Esophagus squamous epithelium (tissue), 5 donors: ENCODE measurements at regions not wholly inside any gene's neighbourhood (a gene's known extent, or its start where the extent isn't known, plus 50 kb on each side); places are given as distances from the start of the nearest gene placed in this dataset.

Experiments used
- DNase-seq: peaks from one replicate; lab custom pipeline; 2025; lab: John Stamatoyannopoulos, UW
- H3K27ac ChIP-seq, 4 donors: fragments of 200-600 bp; sonication (generic); one replicate each; pipeline ENCODE4 v1.5.1; 2016 to 2019; ENCODE audit warnings: mild to moderate bottlenecking in 1 of 4
- H3K27me3 ChIP-seq, 4 donors: fragments of 200-600 bp; sonication (generic); 1 replicate in 3 of 4; 2 replicates in 1 of 4; pipeline versions ENCODE4 v1.5.1 to v1.6.0; 2017 to 2021; ENCODE audit warnings: antibody characterized with exemption in 1 of 4
- H3K36me3 ChIP-seq, 3 donors: fragments of 200-600 bp; sonication (generic); one replicate each; pipeline ENCODE4 v1.5.1; 2016 to 2019
- H3K4me1 ChIP-seq, 3 donors: fragments of 200-600 bp; sonication (generic); one replicate each; pipeline ENCODE4 v1.5.1; 2017 to 2019
- H3K4me3 ChIP-seq, 4 donors: fragments of 200-600 bp; sonication (generic); 1 replicate in 3 of 4; 2 replicates in 1 of 4; pipeline ENCODE4 v1.5.1; 2016 to 2019; ENCODE audit warnings: mild to moderate bottlenecking in 2 of 4, moderate library complexity in 1 of 4
- H3K9me3 ChIP-seq, 3 donors: fragments of 200-600 bp; sonication (generic); one replicate each; pipeline ENCODE4 v1.5.1; 2016 to 2019
- POLR2A ChIP-seq, 4 donors: fragments of 450-650 bp; IDR thresholded peaks; one replicate each; pipeline ENCODE4 v1.6.1; 2017; ENCODE audit warnings: antibody characterized with exemption in 4 of 4, mild to moderate bottlenecking in 4 of 4, moderate library complexity in 3 of 4
- WGBS, 2 donors: methylation state at CpG; one replicate each; pipeline ENCODE4 v1.1.5; 2018; 5-methylcytosine and 5-hydroxymethylcytosine counted together
- intact Hi-C: fragments of 100-400 bp; cut with DNase I; formaldehyde crosslinking; loops from one replicate; pipeline ENCODE4 v1.15.0; 2022
- TF ChIP-seq, protein P1 (sequence below), 6 experiments: fragments of 450-650 bp in 4 of 6; fragments of 200-600 bp in 2 of 6; sonication (generic) in 2 of 6; IDR thresholded peaks; one replicate each; pipeline ENCODE4 v1.5.1; 2016 to 2019; ENCODE audit warnings: antibody characterized with exemption in 6 of 6, mild to moderate bottlenecking in 4 of 6, moderate library complexity in 4 of 6
- donor health status: DM: yes; HTN: yes; CAD: no.

DNA sequence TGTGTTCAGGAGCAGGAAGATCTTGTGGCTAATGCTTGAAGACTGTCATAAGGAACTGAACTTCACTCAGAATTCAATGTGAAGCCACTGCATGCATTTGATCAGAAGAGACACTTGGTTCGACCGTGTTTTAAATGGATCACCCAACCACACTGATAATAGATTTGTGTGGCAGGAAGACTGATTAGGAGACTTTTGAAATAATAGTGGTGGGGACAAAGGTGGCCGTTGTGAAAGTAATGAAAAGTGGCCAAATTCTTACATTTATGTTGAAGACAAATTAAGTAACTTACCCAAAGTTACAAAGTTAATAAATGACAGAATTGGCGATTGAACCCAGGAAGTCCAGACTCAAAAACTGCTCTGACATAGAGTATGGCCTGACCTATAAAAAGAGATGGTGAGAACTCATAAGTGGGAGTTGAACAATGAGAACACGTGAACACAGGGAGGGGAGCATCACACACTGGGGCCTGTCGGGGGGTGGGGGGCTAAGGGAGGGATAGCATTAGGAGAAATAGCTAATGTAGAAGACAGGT lies 286.9 kb upstream of the DNAJC19 start:
- 78% methylated on average over 6 of the region's 6 CpGs for WGBS, 2 donors
- Histone ChIP-seq H3K36me3 (no peaks in the 10 kb centered on the region), H3K4me3 (no peak overlapping the region), H3K9me3 (no peaks in the 10 kb centered on the region), H3K27me3 (no peaks in the 10 kb centered on the region), H3K27ac (no peak overlapping the region), H3K4me1 (no peaks in the 10 kb centered on the region)
- TF ChIP-seq, protein P1, sequence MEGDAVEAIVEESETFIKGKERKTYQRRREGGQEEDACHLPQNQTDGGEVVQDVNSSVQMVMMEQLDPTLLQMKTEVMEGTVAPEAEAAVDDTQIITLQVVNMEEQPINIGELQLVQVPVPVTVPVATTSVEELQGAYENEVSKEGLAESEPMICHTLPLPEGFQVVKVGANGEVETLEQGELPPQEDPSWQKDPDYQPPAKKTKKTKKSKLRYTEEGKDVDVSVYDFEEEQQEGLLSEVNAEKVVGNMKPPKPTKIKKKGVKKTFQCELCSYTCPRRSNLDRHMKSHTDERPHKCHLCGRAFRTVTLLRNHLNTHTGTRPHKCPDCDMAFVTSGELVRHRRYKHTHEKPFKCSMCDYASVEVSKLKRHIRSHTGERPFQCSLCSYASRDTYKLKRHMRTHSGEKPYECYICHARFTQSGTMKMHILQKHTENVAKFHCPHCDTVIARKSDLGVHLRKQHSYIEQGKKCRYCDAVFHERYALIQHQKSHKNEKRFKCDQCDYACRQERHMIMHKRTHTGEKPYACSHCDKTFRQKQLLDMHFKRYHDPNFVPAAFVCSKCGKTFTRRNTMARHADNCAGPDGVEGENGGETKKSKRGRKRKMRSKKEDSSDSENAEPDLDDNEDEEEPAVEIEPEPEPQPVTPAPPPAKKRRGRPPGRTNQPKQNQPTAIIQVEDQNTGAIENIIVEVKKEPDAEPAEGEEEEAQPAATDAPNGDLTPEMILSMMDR (IDR thresholded peaks at IDR 0.05) = no peak
- TF ChIP-seq POLR2A (IDR thresholded peaks at IDR 0.05) = no peak
- intact Hi-C loops = no loop called here
- DNase-seq = no peak

DNA sequence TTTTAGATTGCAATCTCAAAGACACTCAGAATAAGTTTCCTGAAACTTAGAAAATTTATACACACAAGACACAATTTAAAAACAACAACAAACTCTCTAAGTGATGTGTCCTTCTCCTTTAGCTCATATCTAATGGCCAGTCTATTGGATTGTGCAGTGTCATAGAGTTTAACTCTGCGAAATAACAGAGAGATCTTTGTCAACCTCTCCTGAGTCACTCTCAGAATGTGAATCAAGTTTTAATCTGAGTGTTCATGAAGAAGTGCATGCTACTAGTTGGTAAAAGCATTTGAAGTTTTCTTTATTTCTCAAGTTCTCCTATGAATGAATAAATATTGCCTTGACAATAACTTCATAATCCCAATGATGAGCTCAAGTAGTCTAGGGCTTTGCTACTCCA lies 284.5 kb upstream of the DNAJC19 start:
- no peaks in the 10 kb centered on the region for H3K9me3 ChIP-seq
- no peak for DNase-seq
- H3K27me3 ChIP-seq = no peaks in the 10 kb centered on the region
- intact Hi-C loops = no loop called here
- no peaks in the 10 kb centered on the region for H3K36me3 ChIP-seq
- no peak overlapping the region for H3K4me3 ChIP-seq
- H3K4me1 ChIP-seq = no peaks in the 10 kb centered on the region
- no peak for TF ChIP-seq POLR2A (IDR thresholded peaks at IDR 0.05)
- TF ChIP-seq, protein P1 (IDR thresholded peaks at IDR 0.05) = no peak
- no peak overlapping the region for H3K27ac ChIP-seq
- 57 to 81% methylated on average over 1 of the region's 1 CpG for WGBS, 2 donors

DNA sequence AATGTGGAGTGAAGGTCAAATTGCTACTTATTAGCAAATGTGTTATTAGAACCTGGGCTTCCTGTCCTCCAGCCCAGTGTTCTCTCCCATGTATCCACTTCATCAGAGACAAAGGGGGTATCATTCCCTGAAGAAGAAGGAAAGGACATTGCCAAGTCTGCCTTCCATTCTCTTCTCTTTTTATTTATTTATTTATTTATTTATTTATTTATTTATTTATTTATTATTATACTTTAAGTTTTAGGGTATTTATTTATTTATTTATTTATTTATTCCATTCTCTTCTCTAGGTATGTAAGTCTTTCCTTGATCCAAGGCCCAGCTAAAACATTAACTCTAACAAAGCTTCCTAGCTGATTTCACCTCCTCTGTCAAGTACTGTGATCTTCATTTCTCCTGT lies 277.8 kb upstream of the DNAJC19 start:
- no peak for DNase-seq
- Histone ChIP-seq H3K27me3 (no peaks in the 10 kb centered on the region), H3K9me3 (no peaks in the 10 kb centered on the region), H3K4me1 (no peaks in the 10 kb centered on the region), H3K27ac (no peak overlapping the region), H3K36me3 (no peaks in the 10 kb centered on the region), H3K4me3 (no peak overlapping the region)
- no peak for TF ChIP-seq POLR2A (IDR thresholded peaks at IDR 0.05)
- TF ChIP-seq, protein P1 (IDR thresholded peaks at IDR 0.05) = no peak
- intact Hi-C loops = no loop called here

- no peak for DNase-seq
- TF ChIP-seq, protein P1 (IDR thresholded peaks at IDR 0.05) = no peak
- TF ChIP-seq POLR2A (IDR thresholded peaks at IDR 0.05) = no peak
- Histone ChIP-seq H3K27ac (no peak overlapping the region), H3K4me1 (no peaks in the 10 kb centered on the region), H3K9me3 (no peaks in the 10 kb centered on the region), H3K4me3 (peak overlapping the region in 3 of 4 donors; percentile 2 to 43 (median 6)), H3K36me3 (no peaks in the 10 kb centered on the region), H3K27me3 (no peaks in the 10 kb centered on the region)
- WGBS, 2 donors = 19 to 36% methylated on average over 4 of the region's 4 CpGs
- intact Hi-C loops = no loop called here
Measured at GRCh38 chr3:181265750-181266333, 276.3 kb upstream of the DNAJC19 start.

DNA sequence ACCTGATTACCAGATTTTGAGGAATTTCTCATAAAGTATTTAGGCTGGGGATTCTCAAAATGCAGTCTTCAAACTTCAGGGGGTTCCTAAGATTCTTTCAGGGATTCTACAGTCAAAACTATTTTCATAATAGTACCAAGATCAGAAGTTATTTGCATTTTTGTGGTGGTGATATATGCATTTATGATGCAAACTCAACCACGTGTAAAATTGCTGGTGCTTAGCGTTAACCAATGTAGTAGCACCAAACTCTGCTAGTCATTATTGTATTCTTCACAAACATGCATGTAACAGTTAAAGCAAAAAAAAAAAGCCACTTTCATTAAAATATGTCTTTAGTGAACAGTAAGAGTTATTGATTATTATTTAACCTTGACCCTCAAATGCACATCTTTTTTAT lies 274.9 kb upstream of the DNAJC19 start:
- WGBS, 2 donors = 77 to 88% methylated on average over 2 of the region's 2 CpGs
- no peaks in the 10 kb centered on the region for H3K27me3 ChIP-seq

More for the DNA sequence above, 274.9 kb upstream of the DNAJC19 start:
- Histone ChIP-seq H3K4me1 (no peaks in the 10 kb centered on the region), H3K27ac (no peak overlapping the region), H3K9me3 (no peaks in the 10 kb centered on the region), H3K4me3 (no peak overlapping the region), H3K36me3 (no peaks in the 10 kb centered on the region)
- no peak for DNase-seq
- intact Hi-C loops = no loop called here
- no peak for TF ChIP-seq POLR2A (IDR thresholded peaks at IDR 0.05)
- TF ChIP-seq, protein P1 (IDR thresholded peaks at IDR 0.05) = no peak
